ENCODE measurements at regions not wholly inside any gene's neighbourhood (a gene's known extent, or its start where the extent isn't known, plus 50 kb on each side); places are given as distances from the start of the nearest gene placed in this dataset.

DNA sequence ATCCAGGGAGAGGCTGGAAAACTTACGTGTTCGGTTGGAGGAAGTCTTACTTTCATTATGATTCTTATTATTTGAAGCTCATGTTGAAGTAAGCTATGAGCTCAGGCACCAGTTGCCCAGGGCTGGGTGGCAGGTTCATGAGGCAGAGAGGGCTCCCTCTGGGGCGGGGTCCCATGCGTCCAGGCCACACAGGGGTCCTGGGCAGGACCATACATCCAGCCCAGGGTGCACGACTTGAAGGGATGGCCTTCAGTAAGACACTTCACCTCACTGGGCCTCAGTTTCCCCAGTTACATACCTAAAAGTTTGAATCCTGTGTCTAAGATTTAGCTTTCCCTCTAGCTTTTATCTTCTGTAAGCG lies 107.3 kb upstream of the B3GAT1 start:
- no peak for DNase-seq (ENCODE audit: low read depth in 4 of 4, low spot score in 3 of 4)

- no peak for DNase-seq (ENCODE audit: low read depth in 4 of 4, low spot score in 3 of 4)
Observed at GRCh38 chr11:134518616-134519389, 106.8 kb upstream of the B3GAT1 start.

GRCh38 chr11:134517621-134518293 lies 105.7 kb upstream of the B3GAT1 start:
- no peak for DNase-seq (ENCODE audit: low read depth in 4 of 4, low spot score in 3 of 4)

DNA sequence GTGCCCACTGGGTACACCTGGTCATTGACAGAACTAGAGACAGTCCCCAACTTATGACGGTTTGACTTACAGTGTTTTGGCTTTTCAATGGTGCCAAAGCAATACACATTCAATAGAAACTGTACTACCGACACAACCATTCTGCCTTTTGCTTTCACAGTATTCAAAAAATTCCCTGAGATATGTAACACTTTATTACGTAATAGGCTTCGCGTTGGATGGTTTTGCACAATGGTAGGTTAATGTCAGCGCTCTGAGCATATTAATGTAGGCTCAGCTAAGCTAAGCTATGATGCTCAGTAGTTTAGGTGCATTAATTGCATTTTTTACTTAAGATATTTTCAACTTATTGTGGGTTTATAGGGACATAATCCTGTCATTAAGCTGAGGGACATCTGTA lies 105.1 kb upstream of the B3GAT1 start:
- no peak for DNase-seq (ENCODE audit: low read depth in 4 of 4, low spot score in 3 of 4)

DNA sequence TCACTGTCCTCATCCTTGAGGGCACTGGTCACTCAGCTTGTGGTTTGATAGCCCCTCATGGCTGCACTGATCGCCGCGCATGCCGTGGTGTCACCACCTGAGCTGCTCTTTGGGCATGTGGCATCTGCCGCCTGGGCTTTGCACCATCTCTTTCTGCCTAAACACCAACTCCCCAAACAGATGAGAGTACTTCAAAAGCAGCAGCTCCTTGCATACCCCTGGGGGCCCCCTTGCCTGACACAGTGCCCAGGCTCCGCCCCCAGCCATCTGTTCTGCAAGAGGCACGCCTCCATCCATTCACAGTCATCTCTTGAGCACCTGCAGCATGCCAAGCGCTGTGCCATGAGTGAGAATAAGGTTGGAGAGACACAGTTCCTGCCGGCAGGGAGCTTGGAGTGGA lies 104.5 kb upstream of the B3GAT1 start:
- DNase-seq (ENCODE audit: low read depth in 4 of 4, low spot score in 3 of 4), result no peak

GRCh38 chr11:134515081-134515960 lies 103.3 kb upstream of the B3GAT1 start:
- DNase-seq (ENCODE audit: low read depth in 4 of 4, low spot score in 3 of 4), result no peak

DNA sequence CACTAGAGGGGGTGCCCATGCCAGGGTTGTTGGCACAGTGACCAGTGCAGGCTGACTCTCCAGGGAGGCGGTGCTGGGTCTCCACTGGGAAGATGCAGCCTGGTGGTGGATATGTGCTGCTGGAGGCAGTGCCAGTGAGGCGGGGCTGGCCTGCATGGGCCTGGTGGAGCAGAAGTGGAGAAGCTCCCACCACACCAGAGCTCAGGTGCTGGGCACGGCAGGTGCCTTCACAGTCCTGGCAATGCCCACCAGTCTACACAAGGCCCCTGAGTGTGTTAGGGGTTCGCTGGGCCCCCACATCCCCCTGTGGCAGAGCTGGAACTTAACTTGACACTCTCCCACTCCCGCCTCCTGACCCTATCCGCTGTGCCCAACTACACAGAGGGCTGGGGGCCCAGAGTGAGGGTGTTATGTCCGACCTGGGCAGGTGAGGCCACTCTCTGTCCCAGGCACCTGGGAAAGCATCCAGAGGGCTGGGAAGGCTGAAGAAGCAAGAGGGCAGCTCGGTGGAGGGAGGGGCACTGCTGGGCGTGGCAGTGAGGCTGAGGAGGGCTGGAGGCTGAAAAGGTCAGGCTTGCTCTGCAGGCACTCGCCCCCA lies 102.4 kb upstream of the B3GAT1 start:
- DNase-seq (ENCODE audit: low read depth in 4 of 4, low spot score in 3 of 4), result no peak

- DNase-seq (ENCODE audit: low read depth in 4 of 4, low spot score in 3 of 4), result no peak
Observed at GRCh38 chr11:134513585-134514120, 101.6 kb upstream of the B3GAT1 start.

GRCh38 chr11:134512571-134513538 lies 100.8 kb upstream of the B3GAT1 start:
- DNase-seq (ENCODE audit: low read depth in 4 of 4, low spot score in 3 of 4), result no peak

GRCh38 chr11:134512061-134512460 lies 100.0 kb upstream of the B3GAT1 start:
- no peak for DNase-seq (ENCODE audit: low read depth in 4 of 4, low spot score in 3 of 4)

GRCh38 chr11:134511255-134511654 lies 99.2 kb upstream of the B3GAT1 start:
- no peak for DNase-seq (ENCODE audit: low read depth in 4 of 4, low spot score in 3 of 4)

DNA sequence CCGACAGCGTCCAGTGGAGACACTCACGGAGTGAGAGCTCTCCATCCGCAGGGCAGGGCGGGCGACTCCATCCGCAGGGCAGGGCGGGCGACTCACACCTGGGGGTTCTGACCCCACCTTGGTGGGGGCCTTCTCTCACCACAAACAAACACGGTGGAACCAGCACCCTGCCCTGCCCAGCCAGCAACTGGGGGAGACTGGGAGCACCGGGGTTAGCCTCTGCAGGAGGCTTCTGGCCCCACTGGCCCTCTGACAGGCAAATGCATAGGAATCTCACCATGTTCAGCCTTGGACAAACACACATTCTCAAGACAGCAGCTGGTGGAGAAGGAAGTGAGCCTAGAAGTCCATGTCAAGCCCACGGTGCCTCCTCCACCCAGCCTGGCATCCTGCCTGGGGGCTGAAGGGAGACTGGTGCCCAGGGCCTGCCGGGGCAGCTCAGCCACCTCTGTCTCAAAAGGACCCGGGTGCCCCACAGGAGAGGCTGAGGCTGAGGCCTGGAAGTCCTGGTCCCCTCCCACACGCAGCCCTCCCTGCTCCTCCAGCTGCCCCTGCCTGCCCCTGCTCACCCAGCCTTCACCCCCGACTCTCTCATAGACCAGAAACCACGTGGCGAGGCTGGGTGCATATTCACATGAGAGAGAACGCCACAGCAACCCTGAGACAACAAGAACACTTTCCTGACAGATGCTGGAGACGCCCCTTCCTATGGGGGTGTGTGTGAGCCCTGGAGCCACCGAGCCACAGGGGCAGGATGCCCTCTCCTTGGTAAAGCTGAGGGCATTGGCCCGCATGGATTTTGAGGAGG lies 98.4 kb upstream of the B3GAT1 start:
- no peak for DNase-seq (ENCODE audit: low read depth in 4 of 4, low spot score in 3 of 4)

- DNase-seq (ENCODE audit: low read depth in 4 of 4, low spot score in 3 of 4), result no peak
Observed at GRCh38 chr11:134509381-134510232, 97.6 kb upstream of the B3GAT1 start.

- DNase-seq (ENCODE audit: low read depth in 4 of 4, low spot score in 3 of 4), result no peak
Observed at GRCh38 chr11:134508219-134508990, 96.4 kb upstream of the B3GAT1 start.

GRCh38 chr11:134506046-134506445 lies 94.0 kb upstream of the B3GAT1 start:
- no peak for DNase-seq (ENCODE audit: low read depth in 4 of 4, low spot score in 3 of 4)

DNA sequence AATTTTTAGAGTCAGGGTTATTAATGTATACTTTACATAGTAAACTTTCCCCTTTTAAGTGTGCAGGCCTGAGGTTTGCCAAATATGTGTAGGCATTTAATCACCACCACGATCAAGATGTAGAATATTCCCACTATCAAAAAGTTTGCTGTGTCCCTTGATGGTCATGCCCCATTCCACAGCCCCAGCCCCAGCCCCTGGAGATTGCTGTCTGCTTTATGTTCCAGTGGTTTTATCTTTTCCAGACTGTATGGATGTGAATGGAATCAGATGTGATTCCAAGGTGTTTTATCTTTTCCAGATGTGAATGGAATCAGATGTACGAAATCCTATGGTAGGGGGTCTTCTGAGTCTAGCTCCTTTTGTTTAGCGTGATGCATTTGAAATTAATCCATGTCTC lies 93.1 kb upstream of the B3GAT1 start:
- no peak for DNase-seq (ENCODE audit: low read depth in 4 of 4, low spot score in 3 of 4)
